ENCODE measurements at regions not wholly inside any gene's neighbourhood (a gene's known extent, or its start where the extent isn't known, plus 50 kb on each side); places are given as distances from the start of the nearest gene placed in this dataset.

GRCh38 chr22:48700566-48701295 is 1126.9 kb downstream of the BRD1 start (continued):
- TF ChIP-seq ZNF281 (CRISPR knock-in tag; IDR thresholded peaks at IDR 0.05; ENCODE audit: borderline replicate concordance) (no peak), HMGA1 (CRISPR knock-in tag; conservative IDR thresholded peaks at IDR 0.05) (no peak), ZNF296 (CRISPR knock-in tag; conservative IDR thresholded peaks at IDR 0.05) (no peak; the same call in 1 of the 2 replicates), EZH2 (conservative IDR thresholded peaks at IDR 0.05; ENCODE audit: low read depth, low read length) (no peak), CBX5 (CRISPR knock-in tag; IDR thresholded peaks at IDR 0.05; ENCODE audit: borderline replicate concordance) (no peak), ELF3 (CRISPR knock-in tag; IDR thresholded peaks at IDR 0.05) (no peak), KLF16 (CRISPR knock-in tag; IDR thresholded peaks at IDR 0.05) (no peak), NFYC (CRISPR knock-in tag; IDR thresholded peaks at IDR 0.05) (no peak), HNF1B (CRISPR knock-in tag; IDR thresholded peaks at IDR 0.05) (no peak; the same call in none of the 2 replicates), ZNF784 (CRISPR knock-in tag; IDR thresholded peaks at IDR 0.05; ENCODE audit: borderline replicate concordance) (no peak), KLF13 (CRISPR knock-in tag; IDR thresholded peaks at IDR 0.05) (no peak), ZNF737 (CRISPR knock-in tag; IDR thresholded peaks at IDR 0.05; ENCODE audit: borderline replicate concordance) (0 out of 2 replicates have a peak, but pooled peaks have one; percentile 23), POLR2AphosphoS2 (IDR thresholded peaks at IDR 0.05; ENCODE audit: low read depth, low read length) (no peak), KLF6 (CRISPR knock-in tag; IDR thresholded peaks at IDR 0.05) (no peak)
- TF ChIP-seq, protein P1, sequence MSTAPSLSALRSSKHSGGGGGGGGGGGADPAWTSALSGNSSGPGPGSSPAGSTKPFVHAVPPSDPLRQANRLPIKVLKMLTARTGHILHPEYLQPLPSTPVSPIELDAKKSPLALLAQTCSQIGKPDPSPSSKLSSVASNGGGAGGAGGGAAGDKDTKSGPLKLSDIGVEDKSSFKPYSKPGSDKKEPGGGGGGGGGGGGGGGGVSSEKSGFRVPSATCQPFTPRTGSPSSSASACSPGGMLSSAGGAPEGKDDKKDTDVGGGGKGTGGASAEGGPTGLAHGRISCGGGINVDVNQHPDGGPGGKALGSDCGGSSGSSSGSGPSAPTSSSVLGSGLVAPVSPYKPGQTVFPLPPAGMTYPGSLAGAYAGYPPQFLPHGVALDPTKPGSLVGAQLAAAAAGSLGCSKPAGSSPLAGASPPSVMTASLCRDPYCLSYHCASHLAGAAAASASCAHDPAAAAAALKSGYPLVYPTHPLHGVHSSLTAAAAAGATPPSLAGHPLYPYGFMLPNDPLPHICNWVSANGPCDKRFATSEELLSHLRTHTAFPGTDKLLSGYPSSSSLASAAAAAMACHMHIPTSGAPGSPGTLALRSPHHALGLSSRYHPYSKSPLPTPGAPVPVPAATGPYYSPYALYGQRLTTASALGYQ (CRISPR knock-in tag; IDR thresholded peaks at IDR 0.05) = no peak
- TF ChIP-seq, protein P2, sequence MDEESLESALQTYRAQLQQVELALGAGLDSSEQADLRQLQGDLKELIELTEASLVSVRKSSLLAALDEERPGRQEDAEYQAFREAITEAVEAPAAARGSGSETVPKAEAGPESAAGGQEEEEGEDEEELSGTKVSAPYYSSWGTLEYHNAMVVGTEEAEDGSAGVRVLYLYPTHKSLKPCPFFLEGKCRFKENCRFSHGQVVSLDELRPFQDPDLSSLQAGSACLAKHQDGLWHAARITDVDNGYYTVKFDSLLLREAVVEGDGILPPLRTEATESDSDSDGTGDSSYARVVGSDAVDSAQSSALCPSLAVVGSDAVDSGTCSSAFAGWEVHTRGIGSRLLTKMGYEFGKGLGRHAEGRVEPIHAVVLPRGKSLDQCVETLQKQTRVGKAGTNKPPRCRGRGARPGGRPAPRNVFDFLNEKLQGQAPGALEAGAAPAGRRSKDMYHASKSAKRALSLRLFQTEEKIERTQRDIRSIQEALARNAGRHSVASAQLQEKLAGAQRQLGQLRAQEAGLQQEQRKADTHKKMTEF (CRISPR knock-in tag; IDR thresholded peaks at IDR 0.05) = no peak
- TF ChIP-seq, protein P3, sequence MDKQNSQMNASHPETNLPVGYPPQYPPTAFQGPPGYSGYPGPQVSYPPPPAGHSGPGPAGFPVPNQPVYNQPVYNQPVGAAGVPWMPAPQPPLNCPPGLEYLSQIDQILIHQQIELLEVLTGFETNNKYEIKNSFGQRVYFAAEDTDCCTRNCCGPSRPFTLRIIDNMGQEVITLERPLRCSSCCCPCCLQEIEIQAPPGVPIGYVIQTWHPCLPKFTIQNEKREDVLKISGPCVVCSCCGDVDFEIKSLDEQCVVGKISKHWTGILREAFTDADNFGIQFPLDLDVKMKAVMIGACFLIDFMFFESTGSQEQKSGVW (CRISPR knock-in tag; IDR thresholded peaks at IDR 0.05; ENCODE audit: borderline replicate concordance) = no peak

Measured in HepG2 (cell line).